ENCODE measurements at regions not wholly inside any gene's neighbourhood (a gene's known extent, or its start where the extent isn't known, plus 50 kb on each side); places are given as distances from the start of the nearest gene placed in this dataset.

- H3K4me1 ChIP-seq (ENCODE audit: control insufficient read depth in 4 of 4, insufficient read depth in 4 of 4, low read length in 3 of 4) = no peaks in the 10 kb centered on the region
- H3K36me3 ChIP-seq (ENCODE audit: control insufficient read depth in 4 of 4, insufficient read depth in 3 of 4, low read depth in 1 of 4, low read length in 3 of 4) = no peaks in the 10 kb centered on the region
- TF ChIP-seq YY1 (IDR thresholded peaks at IDR 0.05) = no peak
- no peak for TF ChIP-seq GABPA (IDR thresholded peaks at IDR 0.05 in 1 of 2, conservative IDR thresholded peaks at IDR 0.05 in 1 of 2)
- TF ChIP-seq JUND (IDR thresholded peaks at IDR 0.05) = peak; percentile 68 to 76
- TF ChIP-seq, protein P1, sequence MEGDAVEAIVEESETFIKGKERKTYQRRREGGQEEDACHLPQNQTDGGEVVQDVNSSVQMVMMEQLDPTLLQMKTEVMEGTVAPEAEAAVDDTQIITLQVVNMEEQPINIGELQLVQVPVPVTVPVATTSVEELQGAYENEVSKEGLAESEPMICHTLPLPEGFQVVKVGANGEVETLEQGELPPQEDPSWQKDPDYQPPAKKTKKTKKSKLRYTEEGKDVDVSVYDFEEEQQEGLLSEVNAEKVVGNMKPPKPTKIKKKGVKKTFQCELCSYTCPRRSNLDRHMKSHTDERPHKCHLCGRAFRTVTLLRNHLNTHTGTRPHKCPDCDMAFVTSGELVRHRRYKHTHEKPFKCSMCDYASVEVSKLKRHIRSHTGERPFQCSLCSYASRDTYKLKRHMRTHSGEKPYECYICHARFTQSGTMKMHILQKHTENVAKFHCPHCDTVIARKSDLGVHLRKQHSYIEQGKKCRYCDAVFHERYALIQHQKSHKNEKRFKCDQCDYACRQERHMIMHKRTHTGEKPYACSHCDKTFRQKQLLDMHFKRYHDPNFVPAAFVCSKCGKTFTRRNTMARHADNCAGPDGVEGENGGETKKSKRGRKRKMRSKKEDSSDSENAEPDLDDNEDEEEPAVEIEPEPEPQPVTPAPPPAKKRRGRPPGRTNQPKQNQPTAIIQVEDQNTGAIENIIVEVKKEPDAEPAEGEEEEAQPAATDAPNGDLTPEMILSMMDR (IDR thresholded peaks at IDR 0.05; ENCODE audit: low read depth, low read length, missing input control) = peak; percentile 29
- TF ChIP-seq FOXA1 (IDR thresholded peaks at IDR 0.05) = no peak
- TF ChIP-seq RAD21 (IDR thresholded peaks at IDR 0.05) = peak; percentile 76 to 77
- no peak for TF ChIP-seq NR2F2 (IDR thresholded peaks at IDR 0.05)
- no peak for TF ChIP-seq HNF4G (IDR thresholded peaks at IDR 0.05)
- no peak for TF ChIP-seq SP1 (IDR thresholded peaks at IDR 0.05)
- no peak for TF ChIP-seq HNF4A (conservative IDR thresholded peaks at IDR 0.05)
- TF ChIP-seq, protein P2, sequence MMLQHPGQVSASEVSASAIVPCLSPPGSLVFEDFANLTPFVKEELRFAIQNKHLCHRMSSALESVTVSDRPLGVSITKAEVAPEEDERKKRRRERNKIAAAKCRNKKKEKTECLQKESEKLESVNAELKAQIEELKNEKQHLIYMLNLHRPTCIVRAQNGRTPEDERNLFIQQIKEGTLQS (IDR thresholded peaks at IDR 0.05) = no peak
- TF ChIP-seq EGR1 (IDR thresholded peaks at IDR 0.05; ENCODE audit: low read depth in 2 of 2) = no peak
- TF ChIP-seq TAF1 (conservative IDR thresholded peaks at IDR 0.05) = no peak
- no peak for TF ChIP-seq REST (IDR thresholded peaks at IDR 0.05)
- TF ChIP-seq FOXA2 (IDR thresholded peaks at IDR 0.05) = no peak
- no peak for TF ChIP-seq RXRA (IDR thresholded peaks at IDR 0.05)
- TF ChIP-seq MAX (IDR thresholded peaks at IDR 0.05) = no peak
- no peaks in the 10 kb centered on the region for H3K9me3 ChIP-seq (ENCODE audit: control insufficient read depth in 4 of 4, low read length in 3 of 4)
- no peak for DNase-seq (ENCODE audit: low spot score)
- H3K4me3 ChIP-seq (ENCODE audit: low read depth in 1 of 3, low read length in 3 of 3) = no peak overlapping the region
- no peak overlapping the region for H3K27ac ChIP-seq (ENCODE audit: low read depth in 1 of 2, low read length in 2 of 2)
- no peaks in the 10 kb centered on the region for H3K27me3 ChIP-seq (ENCODE audit: control insufficient read depth in 4 of 4, insufficient read depth in 4 of 4, low read length in 3 of 4)
- WGBS = 92% methylated on average over 4 of the region's 4 CpGs
- H3K9ac ChIP-seq (ENCODE audit: low read depth in 1 of 2, low read length in 2 of 2) = no peak overlapping the region
Observed at GRCh38 chr5:33257807-33258429, 182.8 kb upstream of the TARS1 start.

- 89% methylated on average over 2 of the region's 2 CpGs for WGBS
- Histone ChIP-seq H3K36me3 (ENCODE audit: control insufficient read depth in 4 of 4, insufficient read depth in 3 of 4, low read depth in 1 of 4, low read length in 3 of 4) (no peaks in the 10 kb centered on the region), H3K4me3 (ENCODE audit: low read depth in 1 of 3, low read length in 3 of 3) (no peak overlapping the region), H3K27me3 (ENCODE audit: control insufficient read depth in 4 of 4, insufficient read depth in 4 of 4, low read length in 3 of 4) (no peaks in the 10 kb centered on the region), H3K4me1 (ENCODE audit: control insufficient read depth in 4 of 4, insufficient read depth in 4 of 4, low read length in 3 of 4) (no peaks in the 10 kb centered on the region), H3K9ac (ENCODE audit: low read depth in 1 of 2, low read length in 2 of 2) (no peak overlapping the region), H3K27ac (ENCODE audit: low read depth in 1 of 2, low read length in 2 of 2) (no peak overlapping the region), H3K9me3 (ENCODE audit: control insufficient read depth in 4 of 4, low read length in 3 of 4) (no peaks in the 10 kb centered on the region)
- no peak for DNase-seq (ENCODE audit: low spot score)
- TF ChIP-seq NR2F2 (IDR thresholded peaks at IDR 0.05) = no peak
- no peak for TF ChIP-seq HNF4G (IDR thresholded peaks at IDR 0.05)
- TF ChIP-seq YY1 (IDR thresholded peaks at IDR 0.05) = no peak
- no peak for TF ChIP-seq SP1 (IDR thresholded peaks at IDR 0.05)
- TF ChIP-seq FOXA2 (IDR thresholded peaks at IDR 0.05) = no peak
- TF ChIP-seq REST (IDR thresholded peaks at IDR 0.05) = no peak
- no peak for TF ChIP-seq RAD21 (IDR thresholded peaks at IDR 0.05)
- TF ChIP-seq, protein P2 (IDR thresholded peaks at IDR 0.05) = no peak
- no peak for TF ChIP-seq MAX (IDR thresholded peaks at IDR 0.05)
- TF ChIP-seq GABPA (IDR thresholded peaks at IDR 0.05 in 1 of 2, conservative IDR thresholded peaks at IDR 0.05 in 1 of 2) = no peak
- TF ChIP-seq, protein P3, sequence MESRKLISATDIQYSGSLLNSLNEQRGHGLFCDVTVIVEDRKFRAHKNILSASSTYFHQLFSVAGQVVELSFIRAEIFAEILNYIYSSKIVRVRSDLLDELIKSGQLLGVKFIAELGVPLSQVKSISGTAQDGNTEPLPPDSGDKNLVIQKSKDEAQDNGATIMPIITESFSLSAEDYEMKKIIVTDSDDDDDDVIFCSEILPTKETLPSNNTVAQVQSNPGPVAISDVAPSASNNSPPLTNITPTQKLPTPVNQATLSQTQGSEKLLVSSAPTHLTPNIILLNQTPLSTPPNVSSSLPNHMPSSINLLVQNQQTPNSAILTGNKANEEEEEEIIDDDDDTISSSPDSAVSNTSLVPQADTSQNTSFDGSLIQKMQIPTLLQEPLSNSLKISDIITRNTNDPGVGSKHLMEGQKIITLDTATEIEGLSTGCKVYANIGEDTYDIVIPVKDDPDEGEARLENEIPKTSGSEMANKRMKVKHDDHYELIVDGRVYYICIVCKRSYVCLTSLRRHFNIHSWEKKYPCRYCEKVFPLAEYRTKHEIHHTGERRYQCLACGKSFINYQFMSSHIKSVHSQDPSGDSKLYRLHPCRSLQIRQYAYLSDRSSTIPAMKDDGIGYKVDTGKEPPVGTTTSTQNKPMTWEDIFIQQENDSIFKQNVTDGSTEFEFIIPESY (IDR thresholded peaks at IDR 0.05) = no peak
- TF ChIP-seq HNF4A (conservative IDR thresholded peaks at IDR 0.05) = no peak
- TF ChIP-seq TAF1 (conservative IDR thresholded peaks at IDR 0.05) = no peak
- no peak for TF ChIP-seq FOXA1 (IDR thresholded peaks at IDR 0.05)
- no peak for TF ChIP-seq EGR1 (IDR thresholded peaks at IDR 0.05; ENCODE audit: low read depth in 2 of 2)
Observed at GRCh38 chr5:33258553-33258952, 182.2 kb upstream of the TARS1 start.
